ENCODE measurements at regions not wholly inside any gene's neighbourhood (a gene's known extent, or its start where the extent isn't known, plus 50 kb on each side); places are given as distances from the start of the nearest gene placed in this dataset.
"Not testable (repeated sequence)": the region's sequence is repeated elsewhere in the genome, so short reads cannot be mapped to it uniquely, and the experiment has no call there.

GRCh38 chr3:182644790-182645433 lies 148.4 kb upstream of the ATP11B start:
- TF ChIP-seq CTCF (IDR thresholded peaks at IDR 0.05; ENCODE audit: insufficient read depth, low read depth, low read length) = no peak
- no peak for DNase-seq (ENCODE audit: low read depth)

GRCh38 chr3:182650568-182651128 lies 142.7 kb upstream of the ATP11B start:
- no peak for TF ChIP-seq CTCF (IDR thresholded peaks at IDR 0.05; ENCODE audit: insufficient read depth, low read depth, low read length)
- H3K4me3 ChIP-seq (ENCODE audit: low read depth, low read length) = no peak overlapping the region
- no peak for DNase-seq (ENCODE audit: low read depth)

More at GRCh38 chr3:182644790-182645433, 148.4 kb upstream of the ATP11B start:
- no peak overlapping the region for H3K4me3 ChIP-seq (ENCODE audit: low read depth, low read length)

DNA sequence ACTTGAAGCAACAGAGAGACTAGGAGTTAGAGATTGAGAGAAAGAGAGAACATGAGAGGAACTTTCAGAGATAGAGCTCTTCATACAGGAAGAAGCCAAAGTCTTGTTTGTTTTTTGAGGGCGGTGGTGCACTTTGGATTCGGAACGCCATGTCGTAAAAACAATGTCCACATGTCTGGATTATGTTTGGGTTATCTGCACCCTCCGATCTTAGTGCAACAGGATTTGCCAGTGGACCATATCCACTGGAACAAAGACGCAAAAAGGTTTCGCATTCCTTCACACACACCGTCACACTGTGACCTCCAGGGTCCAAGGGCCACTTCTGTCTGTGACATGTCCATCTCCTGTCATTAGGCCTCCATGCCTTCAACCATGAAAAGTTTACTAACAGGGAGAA lies 141.8 kb upstream of the ATP11B start:
- TF ChIP-seq CTCF (IDR thresholded peaks at IDR 0.05; ENCODE audit: insufficient read depth, low read depth, low read length) = no peak
- no peak overlapping the region for H3K4me3 ChIP-seq (ENCODE audit: low read depth, low read length)
- no peak for DNase-seq (ENCODE audit: low read depth)

DNA sequence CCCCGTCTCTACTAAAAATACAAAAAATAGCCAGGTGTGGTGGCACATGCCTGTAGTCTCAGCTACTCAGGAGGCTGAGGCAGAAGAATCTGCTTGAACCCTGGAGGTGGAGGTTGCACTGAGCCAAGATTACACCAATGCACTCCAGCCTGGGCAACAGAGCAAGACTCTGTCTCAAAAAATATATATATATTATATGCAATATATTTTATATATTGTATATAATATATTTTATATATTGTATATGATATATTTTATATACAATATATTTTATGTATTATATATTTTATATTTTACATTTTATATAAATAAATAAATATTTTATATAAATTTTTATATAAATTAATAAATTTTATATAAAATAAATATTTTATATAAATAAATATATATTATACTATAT lies 140.2 kb upstream of the ATP11B start:
- not testable (repeated sequence) for H3K4me3 ChIP-seq (ENCODE audit: low read depth, low read length); DNase-seq (ENCODE audit: low read depth)

DNA sequence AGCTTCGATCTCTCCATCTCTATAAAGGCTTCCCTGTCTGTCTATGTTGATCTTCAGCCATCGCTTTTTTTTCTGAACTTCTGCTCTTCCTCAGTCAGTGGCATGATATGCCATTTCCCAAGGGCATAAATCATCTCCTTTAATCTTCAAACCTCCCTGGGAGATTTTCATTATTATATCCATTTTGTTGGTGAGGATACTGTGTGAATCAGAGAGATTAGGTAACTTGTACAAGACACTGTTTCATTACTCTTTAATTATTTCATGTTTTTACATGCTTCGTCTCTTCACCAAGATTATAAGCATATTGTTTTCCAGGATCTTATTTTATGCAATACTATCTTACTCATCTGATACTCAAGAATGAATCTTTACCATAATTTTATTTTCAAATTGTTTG lies 124.8 kb upstream of the ATP11B start:
- H3K4me3 ChIP-seq (ENCODE audit: low read depth, low read length) = no peak overlapping the region
- TF ChIP-seq CTCF (IDR thresholded peaks at IDR 0.05; ENCODE audit: insufficient read depth, low read depth, low read length) = no peak
- no peak for DNase-seq (ENCODE audit: low read depth)

GRCh38 chr3:182668974-182669373 lies 124.3 kb upstream of the ATP11B start:
- DNase-seq (ENCODE audit: low read depth) = no peak
- no peak overlapping the region for H3K4me3 ChIP-seq (ENCODE audit: low read depth, low read length)
- TF ChIP-seq CTCF (IDR thresholded peaks at IDR 0.05; ENCODE audit: insufficient read depth, low read depth, low read length) = no peak

DNA sequence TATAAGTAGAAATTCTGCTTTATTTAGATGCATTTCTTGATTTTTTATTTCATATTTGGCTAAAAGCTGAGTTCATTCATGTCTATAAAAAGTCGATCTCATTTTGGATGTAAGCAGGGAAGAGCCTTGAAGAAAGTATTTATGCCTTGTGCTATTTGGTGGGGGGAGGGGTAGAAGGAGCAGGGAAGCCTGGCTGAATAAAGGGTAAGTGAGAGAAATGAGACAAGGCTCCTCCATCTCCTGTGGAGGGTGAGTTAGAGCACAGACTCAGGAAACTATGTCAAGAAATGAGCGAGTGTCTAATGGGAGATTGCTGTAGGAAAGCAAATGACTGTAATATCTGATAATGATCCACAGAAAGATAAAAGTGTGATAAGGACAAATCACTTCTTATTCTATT lies 121.8 kb upstream of the ATP11B start:
- no peak for DNase-seq (ENCODE audit: low read depth)
- TF ChIP-seq CTCF (IDR thresholded peaks at IDR 0.05; ENCODE audit: insufficient read depth, low read depth, low read length) = no peak
- no peak overlapping the region for H3K4me3 ChIP-seq (ENCODE audit: low read depth, low read length)

All from fibroblast of villous mesenchyme (primary cell).